GM18907 (cell line): ENCODE measurements at regions not wholly inside any gene's neighbourhood (a gene's known extent, or its start where the extent isn't known, plus 50 kb on each side); places are given as distances from the start of the nearest gene placed in this dataset.
"Not testable (repeated sequence)": the region's sequence is repeated elsewhere in the genome, so short reads cannot be mapped to it uniquely, and the experiment has no call there.

Experiments
- ATAC-seq: cut with Tn5 transposase; IDR thresholded peaks from one replicate; pipeline ENCODE4 v1.9.1; 2021; ENCODE audit warnings: mild to moderate bottlenecking, moderate library complexity; ENCODE audit not compliant: unreplicated experiment

- no peak for ATAC-seq
These were observed 97.6 kb downstream of the NFKBIZ start for GRCh38 chr3:101946906-101947305.

GRCh38 chr3:101950510-101950909 lies 101.2 kb downstream of the NFKBIZ start:
- peak; percentile 95 for ATAC-seq

- ATAC-seq, result peak; percentile 44
These were observed 101.8 kb downstream of the NFKBIZ start for GRCh38 chr3:101950985-101951733.

DNA sequence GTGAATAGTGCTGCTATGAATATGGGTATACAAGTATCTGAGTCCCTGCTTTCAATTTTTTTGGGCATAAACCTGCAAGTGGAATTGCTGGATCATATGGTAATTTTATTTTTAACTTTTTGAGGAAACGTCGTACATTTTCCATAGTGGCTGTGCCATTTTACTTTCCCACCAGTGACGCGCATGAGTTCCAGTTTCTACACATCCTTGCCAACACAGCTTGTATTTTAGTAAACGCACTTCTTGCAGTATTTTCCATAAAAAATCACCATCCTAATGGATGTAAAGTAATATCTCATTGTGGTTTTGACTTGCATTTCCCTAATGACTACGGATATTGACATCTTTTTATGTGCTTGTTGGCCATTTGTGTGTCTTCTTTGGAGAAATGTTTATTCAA lies 105.0 kb downstream of the NFKBIZ start:
- ATAC-seq, result no peak

- ATAC-seq, result no peak
These were observed 105.6 kb downstream of the NFKBIZ start for GRCh38 chr3:101954936-101955335.

GRCh38 chr3:101962055-101962454 lies 112.7 kb downstream of the NFKBIZ start:
- no peak for ATAC-seq

GRCh38 chr3:101963902-101964362 lies 114.6 kb downstream of the NFKBIZ start:
- ATAC-seq, result no peak

GRCh38 chr3:101964861-101965260 lies 115.5 kb downstream of the NFKBIZ start:
- no peak for ATAC-seq

DNA sequence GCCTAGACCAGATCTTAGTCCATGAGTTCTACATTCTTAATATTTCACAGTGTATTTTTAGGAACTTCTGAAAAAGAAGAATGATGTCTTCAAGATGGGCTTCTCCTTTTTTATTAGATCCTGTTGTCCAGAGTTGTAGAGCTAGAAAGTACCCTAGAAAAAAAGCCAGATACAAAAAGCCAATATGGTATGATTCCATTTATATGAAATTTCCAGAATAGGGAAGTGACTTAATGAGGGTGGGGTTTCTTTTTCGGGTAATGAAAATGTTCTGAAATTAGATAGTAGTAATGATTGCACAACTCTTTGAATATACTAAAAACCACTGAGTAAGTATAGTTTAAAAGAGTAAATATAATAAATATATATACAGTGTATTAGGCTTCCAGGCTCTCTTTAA lies 116.9 kb downstream of the NFKBIZ start:
- no peak for ATAC-seq

GRCh38 chr3:101970212-101970611 lies 120.9 kb downstream of the NFKBIZ start:
- ATAC-seq, result no peak

DNA sequence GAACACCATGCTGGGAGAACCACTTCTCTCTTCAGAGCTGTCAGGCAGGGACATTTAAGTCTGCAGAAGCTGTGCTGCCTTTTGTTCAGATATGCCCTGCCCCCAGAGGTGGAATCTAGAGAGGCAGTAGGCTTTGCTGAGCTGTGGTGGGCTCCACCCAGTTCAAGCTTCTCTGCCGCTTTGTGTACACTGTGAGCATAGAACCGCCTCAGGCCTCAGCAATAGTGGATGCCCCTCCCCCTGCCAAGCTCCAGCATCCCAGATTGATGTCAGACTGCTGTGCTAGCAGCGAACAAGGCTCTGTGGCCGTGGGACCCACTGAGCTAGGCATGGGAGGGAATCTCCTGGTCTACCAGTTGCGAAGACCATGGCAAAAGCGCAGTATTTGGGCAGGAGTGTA lies 121.6 kb downstream of the NFKBIZ start:
- no peak for ATAC-seq

- ATAC-seq, result no peak
These were observed 123.3 kb downstream of the NFKBIZ start for GRCh38 chr3:101972430-101973162.

- no peak for ATAC-seq
These were observed 123.8 kb downstream of the NFKBIZ start for GRCh38 chr3:101973163-101973505.

GRCh38 chr3:101975415-101975814 lies 126.1 kb downstream of the NFKBIZ start:
- not testable (repeated sequence) for ATAC-seq

DNA sequence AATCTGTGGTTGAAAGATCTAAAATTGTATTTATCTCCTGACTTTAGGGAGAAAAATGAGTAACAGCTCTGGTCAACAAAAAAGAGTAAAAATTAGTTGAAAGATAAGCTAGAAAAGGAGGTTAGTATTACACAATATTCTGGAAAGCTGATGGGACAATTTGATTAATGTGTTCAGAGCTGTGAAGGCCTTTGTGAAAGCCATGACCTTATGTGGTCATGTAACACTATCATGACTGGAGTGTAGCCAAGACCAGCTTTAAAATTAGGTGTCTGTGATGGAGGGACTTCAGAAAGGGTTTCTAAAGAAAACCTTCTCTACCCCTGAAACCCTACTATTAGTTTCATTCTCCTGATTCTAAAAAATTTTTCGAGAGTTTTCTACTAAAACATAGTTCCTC lies 127.2 kb downstream of the NFKBIZ start:
- ATAC-seq, result peak; percentile 91

GRCh38 chr3:101978348-101978747 lies 129.0 kb downstream of the NFKBIZ start:
- ATAC-seq, result no peak

- no peak for ATAC-seq
These were observed 129.7 kb downstream of the NFKBIZ start for GRCh38 chr3:101979033-101979432.

GRCh38 chr3:101984356-101984755 lies 135.0 kb downstream of the NFKBIZ start:
- no peak for ATAC-seq

- peak; percentile 32 for ATAC-seq
These were observed 139.3 kb downstream of the NFKBIZ start for GRCh38 chr3:101988596-101988995.

DNA sequence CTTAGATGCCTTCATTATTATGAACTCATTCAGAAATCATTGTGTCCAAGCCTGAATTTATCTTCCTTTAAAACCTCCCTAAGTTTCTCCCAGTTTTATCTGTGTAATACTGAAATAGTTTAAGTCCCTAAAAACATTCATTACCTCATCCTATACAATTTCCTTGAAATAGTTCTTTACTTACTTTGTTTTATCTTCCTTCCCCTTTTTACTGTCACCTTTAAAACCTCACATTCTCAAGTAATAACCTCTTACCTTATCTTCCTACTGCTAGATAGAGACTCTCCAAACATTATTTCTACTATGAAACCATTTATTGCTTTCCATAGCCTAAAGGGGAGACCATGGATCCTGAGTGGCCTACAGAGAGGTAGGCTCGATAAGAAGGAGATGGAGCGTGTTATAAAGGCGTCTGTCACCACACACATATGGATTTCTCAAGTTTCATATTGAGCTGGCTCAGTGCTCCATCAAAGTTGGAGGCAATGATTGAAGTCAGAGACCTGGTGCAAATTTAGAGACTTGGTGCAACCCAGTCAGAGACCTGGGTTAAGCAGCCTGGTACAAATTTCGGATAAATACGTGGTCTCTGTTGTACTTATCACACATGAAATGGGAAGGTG lies 140.4 kb downstream of the NFKBIZ start:
- no peak for ATAC-seq

- ATAC-seq, result no peak
These were observed 143.5 kb downstream of the NFKBIZ start for GRCh38 chr3:101992863-101993262.

DNA sequence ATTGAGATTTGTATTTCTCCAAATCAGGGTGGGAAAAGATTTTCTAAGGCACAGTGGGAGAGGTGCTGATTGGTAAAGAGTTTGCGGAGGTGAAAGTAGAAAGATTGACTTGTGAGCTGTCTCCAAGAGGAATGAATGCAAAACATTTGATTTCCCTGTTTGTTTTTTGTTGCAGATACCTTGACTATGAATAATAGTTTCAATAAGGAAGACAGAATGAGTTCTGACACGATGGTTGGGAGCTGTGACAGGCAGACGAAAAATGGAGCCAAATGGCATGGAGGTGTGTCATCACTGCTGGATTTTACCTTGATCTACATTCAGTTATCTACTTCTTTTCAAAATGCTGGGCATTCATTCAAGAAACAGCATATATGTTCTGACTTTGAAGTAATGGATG lies 145.1 kb downstream of the NFKBIZ start:
- ATAC-seq, result no peak
